Kidney tubule cell (primary cell): ENCODE measurements at regions not wholly inside any gene's neighbourhood (a gene's known extent, or its start where the extent isn't known, plus 50 kb on each side); places are given as distances from the start of the nearest gene placed in this dataset.
"Not testable (repeated sequence)": the region's sequence is repeated elsewhere in the genome, so short reads cannot be mapped to it uniquely, and the experiment has no call there.

Experiments used
- DNase-seq: peaks from one replicate; pipeline ENCODE4 v3.0.0-alpha.2; 2018; ENCODE audit warnings: low spot score

GRCh38 chrX:28189011-28189410, 207.8 kb upstream of the DCAF8L1 start:
- DNase-seq = peak; percentile 85

GRCh38 chrX:28188526-28188925, 207.3 kb upstream of the DCAF8L1 start:
- peak; percentile 45 for DNase-seq

- no peak for DNase-seq
Observed at GRCh38 chrX:28180096-28180495, 198.8 kb upstream of the DCAF8L1 start.

DNA sequence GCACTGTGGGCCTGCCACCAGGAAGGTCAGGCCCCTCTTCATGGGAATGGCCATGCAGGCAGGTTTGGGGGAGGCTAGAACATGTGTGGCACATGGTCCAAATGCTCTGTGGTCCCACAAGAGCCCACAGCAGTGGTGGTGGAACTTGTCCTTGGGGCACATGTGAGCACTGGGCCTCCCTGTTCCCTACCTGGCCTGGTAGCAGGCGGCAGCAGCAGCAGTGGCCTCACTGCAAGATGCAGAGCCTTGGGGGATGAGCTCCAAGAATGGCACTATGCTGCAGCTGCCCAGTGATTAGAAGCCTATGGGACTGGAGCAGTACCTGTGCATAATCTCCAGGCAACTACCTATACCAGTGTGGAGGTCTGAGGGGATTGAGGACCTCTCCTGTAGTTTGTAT, 197.0 kb upstream of the DCAF8L1 start:
- no peak for DNase-seq

DNA sequence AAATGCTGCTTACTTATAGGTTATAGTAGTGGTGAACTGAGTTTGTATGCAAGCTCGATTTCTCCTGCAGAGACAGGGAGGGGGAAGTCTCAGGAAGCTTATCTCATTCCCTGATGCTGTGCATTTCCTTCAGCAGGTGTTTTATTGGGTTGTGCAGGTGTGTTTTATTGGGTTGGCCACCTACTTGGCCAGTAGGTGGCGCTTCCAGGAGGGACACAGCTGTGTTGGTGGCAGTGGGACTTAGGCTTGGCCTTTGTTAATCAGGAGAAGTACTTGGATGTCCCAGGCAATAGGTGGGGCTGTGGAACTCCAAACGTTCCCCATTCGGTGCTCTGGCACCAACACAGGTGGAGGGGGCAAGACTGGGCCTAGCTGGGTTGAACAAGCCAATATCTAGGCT, 196.0 kb upstream of the DCAF8L1 start:
- peak; percentile 24 for DNase-seq

- no peak for DNase-seq
Observed at GRCh38 chrX:28170713-28171112, 189.5 kb upstream of the DCAF8L1 start.

DNA sequence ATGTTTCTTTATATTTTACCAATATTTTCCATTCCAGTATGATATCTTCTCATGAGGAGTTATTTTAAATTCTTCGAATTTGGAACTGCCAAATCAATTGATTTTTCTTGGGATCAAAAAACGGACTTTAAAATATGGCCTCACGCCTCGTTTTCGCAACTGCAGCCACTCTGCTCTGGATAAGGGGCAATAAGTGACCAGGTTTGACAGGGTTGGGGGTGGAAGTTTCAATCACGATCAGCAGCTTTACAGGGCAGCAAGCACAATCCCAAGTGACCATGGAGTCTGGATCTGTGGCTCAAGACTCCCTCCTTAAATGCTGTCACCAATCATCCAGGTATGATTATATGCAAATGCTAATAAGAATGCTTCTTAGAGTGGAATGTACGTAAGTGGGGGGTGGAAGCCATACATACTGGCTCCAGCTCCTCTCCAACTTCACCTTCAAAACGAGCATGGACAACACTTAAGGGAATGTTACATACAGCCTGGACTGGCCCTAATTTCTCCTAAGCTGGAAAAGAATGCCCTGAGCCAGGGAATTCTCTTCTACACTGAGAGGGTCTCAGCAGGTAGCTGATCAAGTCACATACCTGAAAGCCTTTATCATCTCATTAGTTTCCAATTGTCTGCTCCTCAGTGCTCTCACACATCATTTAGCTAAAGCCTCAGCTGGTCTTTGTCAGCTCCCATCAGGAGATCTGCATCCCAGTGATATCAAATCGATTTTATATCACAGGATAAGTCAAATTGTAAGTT, 176.9 kb upstream of the DCAF8L1 start:
- no peak for DNase-seq

DNA sequence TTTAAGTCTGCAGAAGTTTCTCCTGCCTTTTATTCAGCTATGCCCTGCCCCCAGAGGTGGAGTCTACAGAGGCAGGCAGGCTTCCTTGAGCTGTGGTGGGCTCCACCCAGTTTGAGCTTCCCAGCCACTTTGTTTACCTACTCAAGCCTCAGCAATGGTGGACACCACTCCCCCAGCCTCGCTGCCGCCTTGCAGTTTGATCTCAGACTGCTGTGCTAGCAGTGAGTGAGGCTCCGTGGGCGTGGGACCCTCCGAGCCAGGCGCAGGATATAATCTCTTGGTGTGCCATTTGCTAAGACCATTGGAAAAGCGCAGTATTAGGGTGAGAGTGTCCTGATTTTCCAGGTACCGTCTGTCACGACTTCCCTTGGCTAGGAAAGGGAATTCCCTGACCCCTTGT, 171.0 kb upstream of the DCAF8L1 start:
- not testable (repeated sequence) for DNase-seq

- DNase-seq = no peak
Observed at GRCh38 chrX:28135378-28136047, 154.3 kb upstream of the DCAF8L1 start.

DNA sequence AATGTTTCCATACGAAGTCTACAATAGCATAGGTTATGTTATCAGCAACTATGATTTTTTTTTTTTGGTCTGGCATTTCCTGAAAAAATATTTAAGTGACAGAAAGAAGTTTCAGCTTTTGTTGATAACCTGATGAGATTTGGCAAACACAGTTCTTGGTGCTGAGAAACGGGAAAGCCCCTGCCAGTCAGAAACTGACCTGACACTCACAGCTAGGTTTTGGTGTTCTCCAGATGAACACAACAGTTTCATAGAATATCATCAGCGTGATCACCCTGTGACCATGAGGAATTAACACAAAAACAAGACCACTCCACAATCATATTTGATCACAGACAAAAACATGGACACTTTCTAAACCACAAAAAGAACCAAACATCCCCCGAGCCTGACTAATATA, 152.5 kb upstream of the DCAF8L1 start:
- DNase-seq = no peak

GRCh38 chrX:28127662-28128061, 146.4 kb upstream of the DCAF8L1 start:
- no peak for DNase-seq

GRCh38 chrX:28126886-28127285, 145.6 kb upstream of the DCAF8L1 start:
- DNase-seq = no peak

DNA sequence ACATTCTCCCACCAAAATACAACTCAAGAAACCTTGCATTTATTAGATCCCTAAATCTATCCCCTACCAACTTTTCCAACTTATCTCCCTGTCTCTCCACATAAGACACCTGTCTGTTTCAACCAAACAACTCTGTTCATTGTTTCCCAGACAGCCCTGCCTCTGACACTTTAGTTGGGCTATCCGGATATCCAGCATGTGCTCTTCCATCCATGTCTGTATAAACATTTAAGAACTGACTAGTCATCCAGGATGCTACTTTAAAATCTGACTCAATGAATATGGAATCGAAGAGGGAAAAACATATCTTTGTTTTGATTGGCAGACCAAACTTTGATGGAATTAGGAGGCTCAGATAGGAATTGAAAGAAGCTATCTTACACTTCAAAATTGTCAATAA, 143.2 kb upstream of the DCAF8L1 start:
- peak; percentile 74 for DNase-seq

DNA sequence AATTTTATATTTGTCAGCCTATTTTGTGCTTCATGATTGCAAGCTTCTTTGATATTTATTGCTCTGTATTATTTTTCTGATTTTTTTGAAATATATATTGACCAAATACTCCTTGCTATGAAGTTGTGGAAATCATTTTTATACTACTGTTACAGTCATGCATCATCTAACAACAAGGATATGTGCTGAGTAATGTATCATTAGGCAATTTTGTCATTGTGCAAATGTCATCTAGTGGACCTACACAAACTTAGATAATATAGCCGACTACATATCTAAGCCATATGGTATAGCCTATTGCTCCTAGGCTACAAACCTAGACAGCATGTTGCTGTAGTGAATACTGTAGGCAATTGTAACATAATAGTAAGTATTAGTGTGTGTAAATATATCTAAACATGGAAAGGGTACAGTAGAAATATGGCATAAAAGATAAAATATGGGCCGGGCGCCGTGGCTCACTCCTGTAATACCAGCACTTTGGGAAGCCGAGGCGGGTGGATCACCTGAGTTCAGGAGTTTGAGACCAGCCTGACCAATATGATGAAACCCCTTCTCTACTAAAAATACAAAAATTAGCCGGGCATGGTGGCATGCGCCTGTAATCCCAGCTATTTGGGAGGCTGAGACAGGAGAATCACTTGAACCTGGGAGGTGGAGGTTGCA, 139.5 kb upstream of the DCAF8L1 start:
- not testable (repeated sequence) for DNase-seq

DNA sequence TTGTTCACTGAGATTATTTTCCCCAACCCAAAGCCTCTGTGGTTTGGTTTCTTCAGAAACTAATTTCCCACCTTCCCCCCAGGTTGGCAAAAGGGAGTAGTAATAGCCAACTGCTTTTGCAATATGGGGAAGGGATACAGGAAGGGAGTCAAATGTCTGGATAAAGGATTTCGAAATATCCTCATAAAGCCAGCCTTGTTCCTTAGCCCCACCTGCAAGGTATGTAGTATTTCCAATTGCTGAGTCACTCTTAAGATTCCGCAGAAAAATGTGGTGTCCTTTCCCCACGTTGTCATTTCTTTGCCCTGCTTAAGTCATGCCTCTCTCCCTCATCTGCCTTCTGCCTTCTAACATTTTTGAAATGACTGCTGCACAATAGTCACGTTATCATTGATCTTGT, 138.8 kb upstream of the DCAF8L1 start:
- peak; percentile 44 for DNase-seq

DNA sequence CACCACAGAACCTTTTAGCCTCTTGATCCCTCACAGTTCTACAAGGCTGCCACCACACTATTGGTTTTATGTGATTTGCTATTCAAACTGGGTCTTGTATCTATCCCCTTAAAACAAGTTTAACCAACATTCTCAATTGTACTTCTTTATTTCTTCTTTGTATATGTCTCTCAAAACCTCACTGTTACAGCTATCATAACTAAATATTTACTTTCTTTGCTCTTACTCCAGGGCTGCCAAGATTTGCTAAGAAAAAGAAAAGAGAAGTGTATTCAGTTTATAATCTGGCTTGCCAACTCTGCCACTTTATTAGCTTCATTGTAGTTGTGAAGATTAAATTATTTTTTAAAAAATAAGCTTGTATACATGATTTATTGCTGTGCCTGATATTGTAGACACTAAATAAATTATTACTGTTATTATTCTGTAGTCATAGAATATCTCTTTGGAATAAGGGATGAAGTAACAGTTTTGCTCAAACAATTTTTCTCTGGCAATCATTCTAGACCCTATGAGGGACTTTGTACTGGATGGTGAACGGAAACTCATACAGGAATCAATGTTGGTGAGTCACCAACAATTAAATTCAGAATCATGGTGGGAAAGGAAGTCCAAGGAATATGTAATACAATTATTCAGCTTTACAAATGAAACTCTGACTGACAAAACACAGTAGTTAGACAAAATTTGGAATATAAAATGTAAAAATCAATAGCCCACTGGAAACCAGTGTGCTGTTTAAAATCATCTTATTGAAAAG, 127.1 kb upstream of the DCAF8L1 start:
- no peak for DNase-seq

GRCh38 chrX:28099166-28099565, 117.9 kb upstream of the DCAF8L1 start:
- DNase-seq = no peak

DNA sequence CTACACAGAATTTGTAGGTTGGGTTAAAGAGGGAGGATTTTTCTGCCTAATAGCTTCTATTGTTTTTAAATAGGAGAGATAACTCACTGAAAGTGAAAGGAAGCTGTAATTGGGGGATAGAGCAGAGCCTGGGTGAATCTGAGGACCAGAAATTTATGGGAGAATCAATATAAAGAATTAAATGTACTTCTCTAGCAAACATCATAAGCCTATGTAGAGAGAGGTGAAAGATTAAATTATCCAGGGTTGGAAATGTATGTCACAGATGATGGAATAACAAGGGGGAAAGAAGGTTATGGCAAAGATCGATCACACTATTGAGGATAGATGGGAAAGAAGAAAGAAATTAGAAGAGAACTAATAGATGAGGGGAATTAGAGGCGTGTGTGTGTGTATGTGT, 104.4 kb upstream of the DCAF8L1 start:
- DNase-seq = no peak

GRCh38 chrX:28058901-28059300, 77.7 kb upstream of the DCAF8L1 start:
- no peak for DNase-seq

- DNase-seq = no peak
Observed at GRCh38 chrX:28042826-28043564, 61.7 kb upstream of the DCAF8L1 start.

GRCh38 chrX:28042260-28042659, 61.0 kb upstream of the DCAF8L1 start:
- DNase-seq = no peak

- DNase-seq = no peak
Observed at GRCh38 chrX:28039258-28039657, 58.0 kb upstream of the DCAF8L1 start.
